H1 (cell line): ENCODE measurements at regions not wholly inside any gene's neighbourhood (a gene's known extent, or its start where the extent isn't known, plus 50 kb on each side); places are given as distances from the start of the nearest gene placed in this dataset.

ENCODE experiments used
- CTCF ChIA-PET: fragments of 300-600 bp; sonication (Branson Sonifier 250); formaldehyde crosslinking; loops from one replicate; lab custom pipeline; 2021; ENCODE audit not compliant: partially characterized antibody; lab: Charles Lee
- POLR2A ChIA-PET: fragments of 300-600 bp; sonication (Branson Sonifier 250); formaldehyde crosslinking; loops from one replicate; lab custom pipeline; 2021; ENCODE audit warnings: inconsistent platforms; ENCODE audit not compliant: partially characterized antibody; lab: Charles Lee
- DNase-seq, 2 experiments: peaks; one replicate each; pipeline versions ENCODE4 v3.0.0 to v3.0.0-alpha.2; 2010 to 2022; ENCODE audit warnings: low spot score in 2 of 2, low read depth in 1 of 2, mixed read lengths in 1 of 2
- FAIRE-seq: peaks from 2 replicates; lab custom pipeline; 2011; peaks lifted over from hg19 to GRCh38; lab: Jason Lieb, UNC
- H2AFZ ChIP-seq: 2 replicates; pipeline ENCODE4 v1.8.1; 2012; ENCODE audit warnings: low read length, inconsistent platforms
- H2AK5ac ChIP-seq: 2 replicates; pipeline ENCODE4 v1.6.1; 2013; ENCODE audit warnings: low read depth, low read length
- H2BK120ac ChIP-seq: replicated peaks from 2 replicates; pipeline ENCODE3; 2013; ENCODE audit warnings: low read depth, low read length, inconsistent platforms
- H2BK12ac ChIP-seq: 2 replicates; pipeline ENCODE4 v1.6.1; 2013; ENCODE audit warnings: low read depth, low read length
- H2BK15ac ChIP-seq: 2 replicates; pipeline ENCODE4 v1.6.1; 2013; ENCODE audit warnings: low read length
- H2BK20ac ChIP-seq: 2 replicates; pipeline ENCODE4 v1.6.1; 2013; ENCODE audit warnings: low read length
- H2BK5ac ChIP-seq: 2 replicates; pipeline ENCODE4 v1.6.1; 2013; ENCODE audit warnings: low read depth, low read length
- H3K14ac ChIP-seq: 2 replicates; pipeline ENCODE4 v1.6.1; 2013; ENCODE audit warnings: inconsistent platforms; ENCODE audit not compliant: insufficient read length
- H3K18ac ChIP-seq: 2 replicates; pipeline ENCODE4 v1.6.1; 2013; ENCODE audit warnings: low read length; ENCODE audit errors: extremely low read depth
- H3K23ac ChIP-seq: 2 replicates; pipeline ENCODE4 v1.6.1; 2013; ENCODE audit warnings: inconsistent platforms; ENCODE audit not compliant: insufficient read length
- H3K23me2 ChIP-seq: 2 replicates; pipeline ENCODE4 v1.6.1; 2013; ENCODE audit warnings: low read depth, low read length
- H3K27ac ChIP-seq: 2 replicates; pipeline ENCODE4 v1.6.1; 2011; ENCODE audit warnings: low read depth, low read length, inconsistent platforms
- H3K27me3 ChIP-seq, 4 experiments: replicated peaks in 1 of 4; 1 replicate in 1 of 4; 2 replicates in 3 of 4; pipeline versions ENCODE4 v1.6.1 to v1.8.1; 2011 to 2013; ENCODE audit warnings: low read length in 3 of 4, mild to moderate bottlenecking in 3 of 4, inconsistent platforms in 2 of 4, mixed read lengths in 2 of 4, moderate library complexity in 1 of 4; ENCODE audit not compliant: control insufficient read depth in 3 of 4, insufficient read depth in 3 of 4; ENCODE audit errors: extremely low read depth in 1 of 4
- H3K36me3 ChIP-seq, 4 experiments: 2 replicates each; pipeline versions ENCODE4 v1.6.1 to v1.8.1; 2011 to 2013; ENCODE audit warnings: mild to moderate bottlenecking in 4 of 4, low read length in 3 of 4, moderate library complexity in 2 of 4, control low read depth in 1 of 4, inconsistent platforms in 1 of 4; ENCODE audit not compliant: insufficient read depth in 4 of 4, control insufficient read depth in 2 of 4
- H3K4ac ChIP-seq: replicated peaks from 2 replicates; pipeline ENCODE3; 2013; ENCODE audit warnings: low read length, low read depth, mixed read lengths, inconsistent platforms; ENCODE audit not compliant: insufficient read length
- H3K4me1 ChIP-seq, 4 experiments: replicated peaks in 1 of 4; 1 replicate in 1 of 4; 2 replicates in 3 of 4; pipeline versions ENCODE4 v1.6.1 to v1.8.1; 2011 to 2013; ENCODE audit warnings: low read length in 3 of 4, inconsistent platforms in 2 of 4, mixed read lengths in 1 of 4; ENCODE audit not compliant: insufficient read depth in 4 of 4, control insufficient read depth in 3 of 4
- H3K4me2 ChIP-seq, 2 experiments: 2 replicates each; pipeline versions ENCODE4 v1.6.1 to v1.8.1; 2011 to 2013; ENCODE audit warnings: low read depth in 2 of 2, low read length in 2 of 2, control low read depth in 1 of 2, inconsistent platforms in 1 of 2, mild to moderate bottlenecking in 1 of 2; ENCODE audit not compliant: insufficient read depth in 1 of 2
- H3K4me3 ChIP-seq, 4 experiments: fragments of 200-600, 300-600 bp in 1 of 4; sonication (generic), shearing (Covaris generic), sonication (Bioruptor Twin) in 1 of 4; 2 replicates each; pipeline versions ENCODE4 v1.5.1 to v1.8.1; 2011 to 2016; ENCODE audit warnings: low read length in 4 of 4, low read depth in 3 of 4, control low read depth in 2 of 4, inconsistent platforms in 2 of 4, mild to moderate bottlenecking in 2 of 4, mixed read lengths in 1 of 4, moderate library complexity in 1 of 4; ENCODE audit not compliant: insufficient read depth in 2 of 4; ENCODE audit errors: extremely low read depth in 1 of 4
- H3K56ac ChIP-seq: replicated peaks from 2 replicates; pipeline ENCODE3; 2013; ENCODE audit warnings: low read depth, mild to moderate bottlenecking, mixed read lengths, low read length, inconsistent platforms; ENCODE audit not compliant: insufficient read length
- H3K79me1 ChIP-seq: 2 replicates; pipeline ENCODE4 v1.6.1; 2013; ENCODE audit warnings: low read depth, low read length, control low read depth
- H3K79me2 ChIP-seq, 2 experiments: 2 replicates each; pipeline versions ENCODE4 v1.6.1 to v1.8.1; 2012 to 2013; ENCODE audit warnings: low read length in 2 of 2, mild to moderate bottlenecking in 2 of 2, inconsistent platforms in 1 of 2; ENCODE audit not compliant: insufficient read depth in 2 of 2, control insufficient read depth in 1 of 2
- H3K9ac ChIP-seq, 4 experiments: replicated peaks in 1 of 4; 1 replicate in 1 of 4; 2 replicates in 3 of 4; pipeline versions ENCODE4 v1.6.1 to v1.8.1; 2011 to 2013; ENCODE audit warnings: low read depth in 3 of 4, low read length in 3 of 4, control low read depth in 2 of 4, mild to moderate bottlenecking in 2 of 4, moderate library complexity in 2 of 4, inconsistent platforms in 1 of 4; ENCODE audit errors: extremely low read depth in 1 of 4
- H3K9me3 ChIP-seq, 2 experiments: 2 replicates each; pipeline versions ENCODE4 v1.6.1 to v1.8.1; 2012 to 2013; ENCODE audit warnings: mild to moderate bottlenecking in 2 of 2, moderate library complexity in 2 of 2, control low read depth in 1 of 2, inconsistent platforms in 1 of 2, low read depth in 1 of 2, low read length in 1 of 2, mixed read lengths in 1 of 2; ENCODE audit not compliant: insufficient read depth in 2 of 2
- H4K20me1 ChIP-seq, 2 experiments: replicated peaks in 1 of 2; 2 replicates each; pipeline versions ENCODE3 to v1.8.1; 2011 to 2013; ENCODE audit warnings: inconsistent platforms in 2 of 2, low read length in 2 of 2, mild to moderate bottlenecking in 1 of 2; ENCODE audit not compliant: insufficient read depth in 2 of 2, control insufficient read depth in 1 of 2
- H4K5ac ChIP-seq: 2 replicates; pipeline ENCODE4 v1.6.1; 2013; ENCODE audit warnings: low read length, low read depth, mixed read lengths, inconsistent platforms; ENCODE audit not compliant: insufficient read length
- H4K8ac ChIP-seq: 2 replicates; pipeline ENCODE4 v1.8.0; 2013; ENCODE audit warnings: mild to moderate bottlenecking, moderate library complexity, low read length, inconsistent platforms; ENCODE audit not compliant: insufficient read depth; ENCODE audit errors: extremely low read depth
- H4K91ac ChIP-seq: replicated peaks from 2 replicates; pipeline ENCODE3; 2013; ENCODE audit warnings: low read length, mixed read lengths, inconsistent platforms; ENCODE audit not compliant: insufficient read length
- BRCA1 ChIP-seq: IDR thresholded peaks from 2 replicates; pipeline ENCODE4 v1.6.1; 2012; ENCODE audit warnings: low read depth, low read length, improper control_type of control experiment
- SP1 ChIP-seq: IDR thresholded peaks from 2 replicates; pipeline ENCODE4 v1.6.1; 2011; ENCODE audit warnings: low read depth, low read length
- SRF ChIP-seq: IDR thresholded peaks from 2 replicates; pipeline ENCODE4 v1.6.1; 2011; ENCODE audit warnings: mild to moderate bottlenecking, low read depth, low read length, moderate library complexity
- WGBS, 2 experiments: shearing (Covaris generic) in 1 of 2; methylation state at CpG; one replicate each; pipeline versions ENCODE4 v1.1.6 to v1.1.7; 2013 to 2015; ENCODE audit warnings: low lambda C conversion rate in 2 of 2, mixed read lengths in 2 of 2, inconsistent platforms in 1 of 2, low coverage in 1 of 2, missing lambda C conversion rate in 1 of 2; ENCODE audit not compliant: insufficient replicate concordance in 2 of 2, insufficient coverage in 1 of 2, insufficient read length in 1 of 2; ENCODE audit errors: extremely low coverage in 1 of 2, missing lambda C conversion rate in 1 of 2; 5-methylcytosine and 5-hydroxymethylcytosine counted together

GRCh38 chr5:144004751-144005150 is 165.7 kb downstream of the YIPF5 start:
- H2BK15ac ChIP-seq = no peak overlapping the region
- no peaks in the 10 kb centered on the region for H4K20me1 ChIP-seq
- POLR2A ChIA-PET = no interaction called here
- H4K91ac ChIP-seq = no peak overlapping the region
- H2BK5ac ChIP-seq = no peak overlapping the region
- no peak overlapping the region for H3K27ac ChIP-seq
- no peak overlapping the region for H3K18ac ChIP-seq
- no peaks in the 10 kb centered on the region for H3K27me3 ChIP-seq
- H3K56ac ChIP-seq = no peak overlapping the region
- H3K4me3 ChIP-seq = no peak overlapping the region
- H3K14ac ChIP-seq = no peak overlapping the region
- H3K36me3 ChIP-seq = peaks cover 0 to 8% (median under 1%) of the 10 kb centered on the region in 4 experiments; a peak in 2 of 8 replicates
- no peak overlapping the region for H2BK12ac ChIP-seq
- FAIRE-seq (no peak), DNase-seq (no peak)
- H3K23ac ChIP-seq = no peak overlapping the region
- H3K23me2 ChIP-seq = no peaks in the 10 kb centered on the region
- no peaks in the 10 kb centered on the region for H3K79me1 ChIP-seq
- H3K9ac ChIP-seq = no peak overlapping the region
- no peak overlapping the region for H3K4ac ChIP-seq
- WGBS, 2 experiments = 94% methylated on average over 1 of the region's 1 CpG; no CpG with 5 or more reads in 1 of the 2 experiments
- H3K79me2 ChIP-seq = no peaks in the 10 kb centered on the region
- H4K5ac ChIP-seq = no peak overlapping the region
- CTCF ChIA-PET = interaction anchor here (0.9 to 1.1 kb wide), 2 partner anchors 14 to 35 kb away, joined by 3 read pairs; no protein-coding TSS in a partner anchor
- H3K4me2 ChIP-seq = no peak overlapping the region
- H2BK120ac ChIP-seq = no peak overlapping the region
- no peak overlapping the region for H2BK20ac ChIP-seq
- no peaks in the 10 kb centered on the region for H3K4me1 ChIP-seq
- H2AK5ac ChIP-seq = no peak overlapping the region
- peaks cover 7 to 22% of the 10 kb centered on the region in 2 experiments for H3K9me3 ChIP-seq
- no peak overlapping the region for H4K8ac ChIP-seq
- no peak overlapping the region for H2AFZ ChIP-seq
- TF ChIP-seq BRCA1 (no peak), SRF (no peak), SP1 (no peak)
